KBM-7 (cell line): ENCODE measurements at regions not wholly inside any gene's neighbourhood (a gene's known extent, or its start where the extent isn't known, plus 50 kb on each side); places are given as distances from the start of the nearest gene placed in this dataset.
"Not testable (repeated sequence)": the region's sequence is repeated elsewhere in the genome, so short reads cannot be mapped to it uniquely, and the experiment has no call there.

Experiments
- DNase-seq: peaks from one replicate; pipeline ENCODE4 v3.0.0-alpha.2; 2015
- in situ Hi-C: fragments of 300-500 bp; cut with MboI; formaldehyde crosslinking; loops from 2 replicates; pipeline ENCODE4 v1.14.3; 2020; ENCODE audit warnings: low sequenced_read_pairs, low pct_unique_long_range_greater_than_20kb, mixed read lengths

DNA sequence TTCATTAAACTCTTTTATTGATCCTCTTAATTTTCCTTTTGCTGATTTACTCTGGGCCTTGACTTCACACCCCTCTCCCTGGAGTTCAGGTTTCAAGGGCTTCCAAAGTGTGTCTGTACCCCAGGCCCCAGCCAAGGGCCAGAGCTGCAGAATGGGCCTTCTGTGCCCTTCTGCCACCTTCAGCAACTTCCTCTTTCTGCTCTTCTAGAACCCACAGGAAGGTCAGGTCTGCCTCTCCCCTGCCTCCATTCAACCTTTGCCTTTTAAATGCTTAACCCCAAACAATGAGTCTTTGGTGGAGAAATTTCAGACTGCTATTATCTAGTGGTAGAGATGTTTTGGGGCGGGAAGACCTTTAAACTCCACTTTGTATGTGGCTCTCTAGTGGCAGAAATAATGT, 63.1 kb downstream of the TSN start:
- in situ Hi-C loops, result no loop called here
- DNase-seq, result peak; percentile 53

DNA sequence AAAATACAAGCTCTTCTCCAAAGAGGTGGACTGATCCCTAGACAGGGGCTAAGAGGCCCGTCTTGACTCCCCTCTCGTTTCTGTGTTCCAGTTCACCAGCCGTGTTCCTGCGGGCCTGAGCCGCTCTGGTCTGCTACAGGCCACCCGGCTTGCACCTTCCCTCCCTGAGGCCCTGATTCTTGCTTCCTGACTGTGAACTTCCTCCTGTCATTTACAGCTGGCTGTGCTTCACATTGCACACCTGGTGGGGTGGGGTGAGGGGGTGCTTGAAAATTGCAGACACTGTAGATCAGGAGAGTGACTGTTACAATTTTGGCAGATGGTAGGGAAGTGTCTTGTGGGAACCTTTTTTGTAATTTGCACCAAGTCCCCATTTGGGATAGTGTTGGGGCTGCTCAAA, 64.4 kb downstream of the TSN start:
- no peak for DNase-seq
- in situ Hi-C loops, result no loop called here

DNA sequence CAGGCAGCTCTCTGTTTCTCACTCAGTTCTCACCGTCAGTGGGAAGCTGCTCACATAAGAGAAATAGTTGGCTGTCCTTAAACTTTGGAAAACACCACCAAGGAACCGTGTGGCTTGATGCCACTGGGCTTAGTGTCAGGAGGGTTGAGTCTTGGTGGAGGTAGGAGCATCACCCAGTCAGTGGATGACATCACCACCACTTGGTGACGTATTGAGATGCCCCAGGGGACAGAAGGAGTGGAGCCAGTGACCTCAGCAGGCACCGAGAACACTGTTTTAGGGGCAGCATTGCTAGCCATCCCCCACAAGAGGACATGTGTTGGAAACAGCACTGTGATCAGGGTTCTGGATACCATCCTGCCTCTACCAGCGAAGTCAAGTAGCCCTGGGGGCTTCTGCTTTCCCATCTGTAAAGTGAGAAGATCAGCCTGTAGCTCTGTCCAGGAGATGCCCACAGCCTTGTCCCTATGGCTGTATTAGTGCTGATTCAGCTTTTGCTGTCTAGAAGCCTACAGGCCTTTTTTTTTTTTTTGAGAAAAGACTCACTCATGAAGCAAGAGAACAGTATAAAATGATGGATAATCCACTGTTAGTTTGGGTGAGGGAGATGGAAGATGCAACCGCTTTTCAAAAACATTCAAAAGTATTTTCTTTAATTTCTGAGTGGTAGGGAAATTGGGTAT, 66.2 kb downstream of the TSN start:
- DNase-seq, result no peak
- in situ Hi-C loops, result no loop called here

DNA sequence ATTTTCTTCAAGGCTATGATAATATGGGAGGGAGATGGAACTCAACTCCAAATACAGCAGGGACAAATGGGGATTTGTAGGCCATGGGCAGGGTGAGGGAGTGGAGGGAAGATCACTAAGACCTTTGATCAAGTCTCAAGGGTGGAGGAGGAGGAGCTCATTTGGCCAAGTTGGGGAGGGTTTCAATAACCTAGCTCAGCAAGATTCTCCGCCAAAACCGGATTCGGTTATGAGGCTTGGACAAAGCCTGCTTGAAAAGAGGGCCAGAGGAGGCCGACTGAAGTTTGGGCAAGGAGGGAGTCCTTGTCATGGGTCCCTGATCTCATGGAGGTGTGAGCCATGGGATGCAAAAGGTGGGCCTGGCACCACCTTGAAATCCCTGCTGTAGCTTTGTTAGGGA, 68.8 kb downstream of the TSN start:
- no peak for DNase-seq
- in situ Hi-C loops, result no loop called here

DNA sequence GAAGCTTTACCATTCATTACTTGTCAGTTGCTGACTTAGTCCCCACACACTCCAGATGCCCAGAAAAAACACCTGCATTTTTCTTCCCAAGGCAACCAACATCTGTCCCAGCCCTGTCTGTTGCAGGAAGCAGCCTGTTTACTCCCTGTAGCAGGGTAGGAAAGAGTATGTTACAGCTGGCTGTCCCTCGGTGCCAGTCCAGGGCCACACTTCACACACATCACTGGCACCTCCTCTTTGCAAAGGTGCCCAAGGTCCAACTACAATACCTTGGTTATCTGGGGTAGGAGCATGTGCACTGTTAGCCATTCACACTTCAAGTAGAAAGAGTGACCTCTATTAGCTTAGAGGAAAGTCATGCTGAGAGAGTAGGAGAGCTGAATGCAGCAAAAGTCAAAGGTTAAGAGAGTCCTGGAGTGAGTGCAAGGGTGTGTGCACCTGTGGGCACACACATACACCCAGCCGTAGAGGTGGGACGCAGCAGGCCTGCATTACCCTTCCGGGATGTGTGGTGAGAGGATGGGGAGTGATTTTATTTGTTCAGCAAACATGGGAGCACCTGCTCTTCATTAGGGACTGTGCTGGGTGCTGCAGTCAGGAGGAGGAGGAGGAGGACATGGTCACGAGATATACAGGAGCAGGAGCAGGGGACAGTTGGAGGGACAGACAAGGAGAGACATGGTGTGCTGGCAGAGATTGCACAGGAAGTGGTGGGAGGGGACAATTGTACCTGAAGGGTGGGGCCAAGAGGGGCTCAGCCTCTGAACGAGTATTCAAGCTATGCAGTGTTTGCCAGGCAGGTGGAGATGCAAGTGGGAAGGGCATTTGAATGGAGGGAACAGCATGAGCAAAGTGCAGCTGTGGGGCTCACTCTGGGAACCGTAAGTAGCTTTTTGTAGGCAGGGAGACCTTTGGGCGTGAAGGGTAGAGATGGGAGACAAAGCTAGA, 69.8 kb downstream of the TSN start:
- no peak for DNase-seq

DNA sequence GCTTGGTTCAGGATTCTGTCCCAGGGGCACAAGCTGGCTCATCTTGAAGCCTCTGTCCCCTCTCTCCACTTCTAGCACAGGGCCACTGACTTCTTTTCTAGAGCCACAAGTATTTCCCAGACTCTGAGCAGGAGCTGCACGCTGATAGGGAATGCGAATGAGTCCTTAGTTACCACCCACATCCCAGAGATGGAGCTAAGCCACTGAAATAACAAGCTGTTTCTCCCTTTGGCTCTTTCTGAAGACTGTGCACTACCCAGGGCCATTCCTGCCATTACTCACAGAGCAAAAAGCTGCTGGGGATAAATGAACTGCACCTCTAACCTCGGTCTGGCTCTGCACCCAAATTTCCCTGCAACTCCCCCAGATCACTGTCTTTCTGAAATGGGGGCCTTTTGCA, 70.6 kb downstream of the TSN start:
- DNase-seq, result no peak
- in situ Hi-C loops, result no loop called here

More for the DNA sequence above, 69.8 kb downstream of the TSN start:
- in situ Hi-C loops, result no loop called here

DNA sequence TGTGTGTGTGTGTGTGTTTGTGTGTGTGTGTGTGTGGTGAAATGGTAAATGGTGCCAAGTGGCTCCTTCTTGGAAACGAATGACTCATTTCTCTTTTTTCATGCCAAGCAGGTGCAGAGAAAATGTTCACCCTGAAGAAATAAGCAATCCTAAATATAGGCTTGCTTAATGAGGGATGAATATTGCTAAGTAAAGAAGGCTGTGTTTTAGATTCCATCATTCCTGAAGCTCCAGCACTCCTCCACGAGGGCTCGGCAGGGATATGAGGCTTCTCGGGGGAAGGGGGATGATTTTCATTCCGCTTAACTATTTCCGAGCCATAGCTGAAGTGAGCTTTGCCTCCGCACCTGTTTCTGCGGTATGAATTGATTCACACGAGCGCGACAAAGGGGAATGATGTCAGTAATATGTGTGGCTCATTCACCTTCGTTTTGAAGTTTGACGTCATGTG, 72.9 kb downstream of the TSN start:
- in situ Hi-C loops, result no loop called here
- DNase-seq, result no peak

DNA sequence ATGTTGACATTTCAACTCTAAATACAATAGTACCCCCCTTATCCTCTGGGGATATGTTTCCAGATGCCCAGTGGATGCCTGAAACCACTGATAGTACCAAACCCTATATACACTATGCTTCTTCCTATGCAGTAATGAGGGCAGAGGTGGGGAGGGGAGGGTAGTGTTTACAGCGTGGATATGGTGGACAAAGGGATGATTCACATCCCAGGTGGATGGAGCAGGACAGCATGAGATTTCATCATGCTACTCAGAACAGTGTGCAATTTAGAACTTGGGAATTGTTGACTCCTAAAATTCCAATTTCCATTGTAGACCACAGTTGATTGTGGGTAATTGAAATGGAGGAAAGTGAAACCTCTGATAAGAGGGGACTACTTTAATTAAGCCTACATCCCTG, 75.4 kb downstream of the TSN start:
- in situ Hi-C loops, result no loop called here
- no peak for DNase-seq

DNA sequence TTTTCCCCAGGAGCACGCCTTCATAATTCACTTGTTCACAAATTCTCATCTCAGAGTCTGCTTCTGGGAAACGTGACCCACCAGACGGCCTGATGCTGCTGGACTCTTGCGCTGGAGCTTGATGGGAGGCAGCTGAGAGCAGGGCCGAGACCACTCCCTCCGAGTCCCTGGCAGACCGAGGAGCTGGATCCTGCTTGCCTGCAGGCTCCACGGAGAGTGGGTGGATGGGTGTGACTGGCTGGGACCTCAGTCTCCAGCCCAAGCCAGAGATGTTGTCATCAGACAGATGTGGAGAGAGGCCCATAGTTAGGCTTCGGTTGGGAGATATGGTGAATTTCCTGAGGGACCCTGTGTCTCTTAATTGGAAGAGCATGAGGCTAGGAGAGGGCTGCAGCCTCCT, 76.4 kb downstream of the TSN start:
- in situ Hi-C loops, result no loop called here
- no peak for DNase-seq

DNA sequence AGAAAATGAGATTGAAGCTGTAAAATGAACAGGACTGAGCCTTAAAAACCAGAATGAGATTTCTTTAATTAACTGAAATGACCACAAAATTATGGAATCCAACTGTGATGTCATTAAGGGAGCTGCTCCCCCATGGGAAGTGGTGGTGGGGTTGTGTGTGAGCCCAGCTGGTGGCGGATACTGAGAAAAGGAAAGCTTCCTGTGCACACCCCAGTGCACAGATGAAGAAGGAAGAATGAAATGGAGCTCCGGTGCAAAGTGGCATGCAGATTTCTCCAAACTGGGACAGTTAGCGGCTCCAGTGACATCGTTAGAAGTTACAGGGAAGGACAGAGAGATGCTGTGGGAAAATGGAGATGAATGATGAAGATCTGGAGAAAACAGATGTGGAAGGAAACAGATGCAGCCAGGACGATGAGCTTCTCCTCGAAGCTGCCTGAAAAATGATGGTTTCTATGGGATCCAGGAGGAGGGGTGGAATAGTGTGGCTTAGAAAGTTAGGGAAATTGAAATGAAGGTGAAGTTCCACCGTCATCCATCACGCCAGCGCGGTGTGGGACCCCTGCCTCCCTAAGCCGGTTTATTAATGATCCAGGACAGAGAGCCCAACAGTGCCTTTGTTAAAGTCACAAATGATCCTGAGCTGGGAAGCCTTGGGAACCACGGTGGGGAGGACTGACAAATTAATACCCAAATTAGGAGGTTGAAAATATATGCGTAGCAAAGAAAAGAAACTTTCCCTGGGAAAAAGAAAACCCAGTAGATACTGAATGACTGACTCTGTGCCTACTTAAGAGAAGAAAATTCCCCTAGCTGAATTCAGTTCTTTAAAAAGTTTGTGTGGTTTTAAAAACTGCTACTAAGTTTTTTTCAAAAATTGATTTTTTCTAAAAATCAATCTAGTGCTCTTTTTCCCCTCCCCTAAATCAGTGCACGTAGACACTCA, 77.2 kb downstream of the TSN start:
- in situ Hi-C loops, result no loop called here

DNA sequence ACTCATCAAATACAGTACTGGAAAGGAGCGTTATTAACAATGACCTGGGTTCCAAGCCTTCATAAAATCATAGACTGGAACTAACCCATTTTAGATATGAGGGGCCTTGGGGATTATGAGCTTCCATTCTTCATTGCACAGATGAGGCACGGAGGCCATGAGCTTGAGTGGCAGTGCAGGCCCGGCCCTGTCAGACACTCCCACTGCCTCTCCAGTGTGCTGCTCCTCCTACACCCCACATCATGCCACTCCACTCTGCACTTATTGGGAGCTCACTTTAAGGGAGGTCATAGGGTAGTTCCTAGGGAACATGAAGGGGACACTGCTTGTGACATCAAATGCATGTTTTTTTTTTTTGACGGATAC, 77.9 kb downstream of the TSN start:
- in situ Hi-C loops, result no loop called here
- DNase-seq, result no peak

More for the DNA sequence above, 77.2 kb downstream of the TSN start:
- no peak for DNase-seq

DNA sequence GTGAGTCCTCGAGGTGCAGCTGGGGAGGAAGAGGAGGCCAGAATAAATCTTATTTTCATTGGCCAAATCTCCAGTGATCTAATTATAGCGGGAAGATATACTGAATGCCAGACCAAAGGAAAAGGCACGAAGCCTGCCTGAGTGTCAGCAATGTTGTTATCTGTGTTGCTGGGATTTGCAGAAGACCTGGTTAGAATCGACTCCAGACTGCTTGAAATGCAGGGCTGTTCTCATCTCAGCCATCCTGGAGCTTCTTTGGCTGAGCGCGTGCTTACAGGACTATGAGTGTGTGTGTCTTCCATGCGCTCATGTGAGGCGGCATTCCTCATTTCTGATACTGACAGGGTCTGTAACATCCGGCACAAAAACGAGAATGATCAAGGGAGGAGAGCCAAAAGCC, 81.2 kb downstream of the TSN start:
- in situ Hi-C loops, result no loop called here
- no peak for DNase-seq

DNA sequence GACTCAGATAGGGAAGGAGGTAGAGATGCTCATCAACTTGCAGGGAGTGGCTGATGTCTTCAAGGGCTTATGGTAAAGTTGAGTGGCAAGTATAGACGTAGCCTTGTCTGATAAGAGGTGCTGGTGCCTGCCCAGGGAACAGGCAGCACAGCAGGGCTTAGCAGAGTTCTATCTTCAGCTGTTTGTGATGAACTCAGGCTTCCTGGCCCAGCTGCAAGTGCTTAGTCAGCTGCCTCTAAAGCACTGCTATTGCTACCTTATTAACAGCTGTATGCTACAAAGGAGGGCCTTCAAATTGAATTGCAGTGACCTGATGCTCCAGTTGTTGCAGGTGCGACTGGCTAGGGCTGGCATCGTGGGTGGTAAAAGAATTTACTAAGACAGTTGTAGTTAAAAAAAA, 82.1 kb downstream of the TSN start:
- no peak for DNase-seq
- in situ Hi-C loops, result no loop called here

DNA sequence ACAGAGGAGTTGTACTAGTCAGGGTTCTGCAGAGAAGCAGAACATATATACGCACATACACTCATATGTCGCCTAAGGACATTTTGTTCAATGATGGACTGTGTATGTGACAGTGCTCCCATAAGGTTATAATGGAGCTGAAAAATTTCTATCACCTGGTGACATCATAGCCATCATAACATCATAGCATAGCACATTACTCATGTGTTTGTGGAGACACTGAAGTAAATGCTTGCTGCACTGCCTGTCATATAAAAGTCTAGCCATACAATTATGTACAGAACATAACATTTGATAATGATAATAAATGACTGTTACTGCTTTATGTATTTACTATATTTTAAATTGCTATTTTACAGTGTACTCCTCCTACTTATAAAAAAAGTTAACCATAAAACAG, 83.1 kb downstream of the TSN start:
- DNase-seq, result no peak
- in situ Hi-C loops, result no loop called here

DNA sequence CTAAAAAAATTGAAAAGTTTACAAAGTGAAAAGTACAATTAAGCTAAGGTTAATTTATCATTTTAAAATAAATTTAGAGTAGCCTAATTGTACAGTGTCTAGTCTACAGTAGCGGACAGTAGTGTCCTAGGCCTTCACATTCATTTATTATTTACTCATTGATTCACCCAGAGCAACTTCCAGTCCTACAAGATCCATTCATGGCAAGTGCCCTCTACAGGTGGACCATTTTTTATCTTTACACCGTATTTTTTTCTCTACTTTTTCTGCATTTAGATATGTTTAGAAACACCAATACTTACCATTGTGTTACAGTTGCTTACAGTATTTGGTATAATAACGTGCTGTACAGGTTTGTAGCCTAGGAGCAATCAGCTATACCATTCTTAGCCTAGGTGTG, 84.1 kb downstream of the TSN start:
- in situ Hi-C loops, result no loop called here
- no peak for DNase-seq

DNA sequence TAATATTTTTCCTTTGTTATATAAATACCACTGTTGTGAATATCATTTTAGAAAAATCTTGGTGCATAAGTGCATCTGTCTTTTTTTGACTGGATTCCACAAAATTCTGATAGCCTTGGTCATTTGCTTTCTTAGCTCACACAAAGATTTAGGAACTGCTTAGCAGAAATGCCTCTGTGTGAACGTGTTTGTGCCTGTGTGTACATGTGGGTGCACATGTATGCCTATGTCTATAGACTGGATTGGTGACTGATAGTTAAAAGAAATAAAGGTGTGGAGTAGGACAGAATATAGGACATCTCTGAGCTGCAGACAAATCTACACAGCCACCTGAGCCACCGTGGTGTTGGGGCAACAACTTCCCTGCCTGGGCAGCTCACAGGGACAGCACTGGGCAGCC, 93.8 kb downstream of the TSN start:
- DNase-seq, result no peak
- in situ Hi-C loops, result no loop called here

DNA sequence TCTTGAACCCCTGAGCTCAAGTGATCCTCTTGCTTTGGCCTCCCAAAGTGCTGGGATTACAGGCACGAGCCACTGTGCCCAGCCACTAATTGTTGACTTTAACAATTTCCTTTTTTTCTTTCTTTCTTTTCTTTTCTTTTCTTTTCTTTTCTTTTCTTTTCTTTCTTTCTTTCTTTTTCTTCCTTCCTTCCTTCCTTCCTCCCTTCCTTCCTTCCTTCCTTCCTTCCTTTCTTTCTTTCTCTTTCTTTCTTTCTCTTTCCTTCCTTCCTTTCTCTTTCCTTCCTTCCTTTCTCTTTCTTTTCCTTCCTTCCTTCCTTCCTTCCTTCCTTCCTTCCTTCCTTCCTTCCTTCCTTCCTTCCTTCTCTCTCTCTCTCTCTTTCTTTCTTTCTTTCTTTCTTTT, 97.7 kb downstream of the TSN start:
- DNase-seq, in situ Hi-C loops: not testable (repeated sequence)

DNA sequence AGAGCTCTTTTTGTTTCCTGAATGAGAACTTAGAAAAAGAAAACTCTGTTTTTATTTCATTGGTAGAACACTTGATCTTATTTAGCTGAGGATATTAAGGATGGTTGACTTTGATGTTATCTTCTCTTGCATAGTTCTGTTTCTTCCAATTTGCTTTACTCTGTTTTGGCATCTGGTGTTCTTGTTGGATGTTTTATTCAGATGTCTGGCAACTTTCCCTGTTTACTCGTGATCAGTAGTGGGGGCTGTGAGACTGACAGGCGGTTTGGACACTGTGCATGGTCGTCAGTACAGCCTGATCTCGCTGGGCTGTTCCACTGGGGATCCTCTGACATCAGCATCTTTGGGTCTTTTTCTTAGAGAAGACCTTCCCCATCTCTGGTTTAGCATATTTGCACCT, 100.1 kb downstream of the TSN start:
- in situ Hi-C loops, result no loop called here
- DNase-seq, result no peak

DNA sequence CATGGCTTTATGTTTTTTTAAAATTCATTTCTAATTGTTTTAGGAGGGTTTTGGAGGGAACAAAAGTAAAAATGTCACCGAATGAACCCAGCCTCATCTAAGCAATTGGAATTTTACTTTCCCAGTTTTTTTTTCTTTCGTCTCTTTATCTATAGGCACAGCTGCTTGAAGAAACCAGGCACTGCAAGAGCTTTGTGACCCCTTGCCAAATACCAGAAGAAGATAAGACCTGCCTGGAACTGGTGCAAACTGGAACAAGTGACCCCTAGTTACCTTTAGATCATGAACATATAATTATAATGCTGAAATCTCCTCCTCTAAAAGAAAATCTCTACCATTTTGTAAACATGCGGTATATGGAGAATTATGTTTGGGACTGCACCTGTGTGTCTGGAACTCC, 100.9 kb downstream of the TSN start:
- in situ Hi-C loops, result no loop called here
- no peak for DNase-seq

DNA sequence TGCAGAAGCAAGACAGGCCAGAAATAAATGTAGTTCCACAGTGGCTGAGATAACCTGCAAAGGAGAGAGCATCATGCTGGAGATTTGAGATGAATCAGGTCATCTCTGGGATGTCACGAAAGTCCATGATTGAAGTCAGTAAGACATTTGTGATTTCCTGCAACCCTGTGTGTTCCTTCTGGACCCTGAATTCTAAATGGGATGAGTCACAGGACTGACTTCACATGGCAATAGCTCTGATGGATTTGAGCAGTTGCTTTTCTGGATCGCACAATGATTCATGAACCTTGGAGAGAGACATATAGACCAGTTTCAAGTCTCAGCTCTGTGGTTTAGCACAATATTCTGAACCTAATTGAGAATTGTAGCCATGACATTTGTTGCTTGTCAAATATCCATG, 102.9 kb downstream of the TSN start:
- DNase-seq, result no peak
- in situ Hi-C loops, result no loop called here
